ENCODE measurements at regions not wholly inside any gene's neighbourhood (a gene's known extent, or its start where the extent isn't known, plus 50 kb on each side); places are given as distances from the start of the nearest gene placed in this dataset.

DNA sequence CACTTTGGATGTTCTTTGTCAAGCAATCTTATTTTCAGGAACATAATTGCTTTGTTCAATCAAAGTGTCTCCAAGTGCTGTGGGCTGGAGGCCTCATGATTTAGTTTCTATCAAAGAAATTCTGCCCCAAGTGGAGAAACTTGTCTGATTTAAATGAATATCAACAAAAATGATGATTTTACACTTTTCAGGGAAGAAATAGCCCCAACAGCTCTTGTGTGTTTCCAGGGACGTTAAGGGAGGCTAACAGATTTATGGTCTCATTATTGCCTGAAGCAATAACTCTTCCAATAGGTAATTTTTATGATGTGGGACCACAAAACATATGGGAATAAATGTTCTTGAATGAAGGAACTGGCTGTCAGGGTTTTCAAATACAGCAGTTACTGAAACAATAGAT, 699.1 kb downstream of the FAM181B start:
- TF ChIP-seq, protein P1, sequence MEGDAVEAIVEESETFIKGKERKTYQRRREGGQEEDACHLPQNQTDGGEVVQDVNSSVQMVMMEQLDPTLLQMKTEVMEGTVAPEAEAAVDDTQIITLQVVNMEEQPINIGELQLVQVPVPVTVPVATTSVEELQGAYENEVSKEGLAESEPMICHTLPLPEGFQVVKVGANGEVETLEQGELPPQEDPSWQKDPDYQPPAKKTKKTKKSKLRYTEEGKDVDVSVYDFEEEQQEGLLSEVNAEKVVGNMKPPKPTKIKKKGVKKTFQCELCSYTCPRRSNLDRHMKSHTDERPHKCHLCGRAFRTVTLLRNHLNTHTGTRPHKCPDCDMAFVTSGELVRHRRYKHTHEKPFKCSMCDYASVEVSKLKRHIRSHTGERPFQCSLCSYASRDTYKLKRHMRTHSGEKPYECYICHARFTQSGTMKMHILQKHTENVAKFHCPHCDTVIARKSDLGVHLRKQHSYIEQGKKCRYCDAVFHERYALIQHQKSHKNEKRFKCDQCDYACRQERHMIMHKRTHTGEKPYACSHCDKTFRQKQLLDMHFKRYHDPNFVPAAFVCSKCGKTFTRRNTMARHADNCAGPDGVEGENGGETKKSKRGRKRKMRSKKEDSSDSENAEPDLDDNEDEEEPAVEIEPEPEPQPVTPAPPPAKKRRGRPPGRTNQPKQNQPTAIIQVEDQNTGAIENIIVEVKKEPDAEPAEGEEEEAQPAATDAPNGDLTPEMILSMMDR (IDR thresholded peaks at IDR 0.05; ENCODE audit: low read length): no peak
- no peak for TF ChIP-seq EZH2 (IDR thresholded peaks at IDR 0.05; ENCODE audit: borderline replicate concordance, low read length)

Data from OCI-LY1 (cell line).